Endothelial cell (in vitro differentiated cells): ENCODE measurements at regions not wholly inside any gene's neighbourhood (a gene's known extent, or its start where the extent isn't known, plus 50 kb on each side); places are given as distances from the start of the nearest gene placed in this dataset.

Experiments
- DNase-seq: peaks from one replicate; pipeline ENCODE4 v3.0.0; 2021; ENCODE audit warnings: low spot score
- H3K27ac Mint-ChIP-seq: one replicate; pipeline ENCODE4 v1.8.0; 2021; ENCODE audit warnings: mixed read lengths, inconsistent platforms; ENCODE audit not compliant: unreplicated experiment
- H3K27me3 Mint-ChIP-seq: one replicate; pipeline ENCODE4 v1.8.0; 2021; ENCODE audit warnings: mild to moderate bottlenecking, moderate library complexity, mixed read lengths, inconsistent platforms; ENCODE audit not compliant: unreplicated experiment
- H3K36me3 Mint-ChIP-seq: one replicate; pipeline ENCODE4 v1.8.0; 2021; ENCODE audit warnings: mild to moderate bottlenecking, low read depth, mixed read lengths, inconsistent platforms; ENCODE audit not compliant: unreplicated experiment
- H3K4me1 Mint-ChIP-seq: one replicate; pipeline ENCODE4 v1.8.0; 2021; ENCODE audit warnings: mild to moderate bottlenecking, mixed read lengths, inconsistent platforms; ENCODE audit not compliant: unreplicated experiment
- H3K4me3 Mint-ChIP-seq: one replicate; pipeline ENCODE4 v1.8.0; 2021; ENCODE audit warnings: mild to moderate bottlenecking, mixed read lengths, inconsistent platforms; ENCODE audit not compliant: unreplicated experiment
- H3K9me3 Mint-ChIP-seq: one replicate; pipeline ENCODE4 v1.8.0; 2021; ENCODE audit warnings: mixed read lengths, inconsistent platforms; ENCODE audit not compliant: unreplicated experiment
- TF ChIP-seq, protein P1 (sequence below): fragments of 200-600 bp; sonication (generic); IDR thresholded peaks from one replicate; pipeline ENCODE4 v1.5.0; 2021; ENCODE audit warnings: antibody characterized with exemption; ENCODE audit not compliant: unreplicated experiment

DNA sequence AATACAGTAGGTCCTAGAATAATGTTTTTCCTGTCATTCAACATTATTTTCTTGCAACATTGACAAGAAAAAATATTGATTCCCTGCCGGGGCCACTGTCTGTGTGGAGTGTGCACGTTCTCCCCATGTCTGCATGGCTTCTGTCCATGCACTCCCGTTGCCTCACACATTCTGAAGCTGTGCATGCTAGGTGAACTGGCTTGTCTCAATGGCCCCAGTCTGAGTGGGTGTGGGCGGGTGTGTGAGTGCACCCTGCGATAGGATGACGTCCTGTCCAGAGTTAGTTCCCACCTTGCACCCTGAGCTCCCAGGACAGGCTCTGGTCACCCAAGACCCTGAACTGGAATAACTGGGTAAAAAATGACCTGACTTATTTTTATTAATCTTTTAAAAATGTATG, 186.1 kb downstream of the CAND1 start:
- no peaks in the 10 kb centered on the region for H3K9me3 Mint-ChIP-seq
- peaks cover 5% of the 10 kb centered on the region for H3K4me1 Mint-ChIP-seq
- H3K36me3 Mint-ChIP-seq, result no peaks in the 10 kb centered on the region
- TF ChIP-seq, protein P1, sequence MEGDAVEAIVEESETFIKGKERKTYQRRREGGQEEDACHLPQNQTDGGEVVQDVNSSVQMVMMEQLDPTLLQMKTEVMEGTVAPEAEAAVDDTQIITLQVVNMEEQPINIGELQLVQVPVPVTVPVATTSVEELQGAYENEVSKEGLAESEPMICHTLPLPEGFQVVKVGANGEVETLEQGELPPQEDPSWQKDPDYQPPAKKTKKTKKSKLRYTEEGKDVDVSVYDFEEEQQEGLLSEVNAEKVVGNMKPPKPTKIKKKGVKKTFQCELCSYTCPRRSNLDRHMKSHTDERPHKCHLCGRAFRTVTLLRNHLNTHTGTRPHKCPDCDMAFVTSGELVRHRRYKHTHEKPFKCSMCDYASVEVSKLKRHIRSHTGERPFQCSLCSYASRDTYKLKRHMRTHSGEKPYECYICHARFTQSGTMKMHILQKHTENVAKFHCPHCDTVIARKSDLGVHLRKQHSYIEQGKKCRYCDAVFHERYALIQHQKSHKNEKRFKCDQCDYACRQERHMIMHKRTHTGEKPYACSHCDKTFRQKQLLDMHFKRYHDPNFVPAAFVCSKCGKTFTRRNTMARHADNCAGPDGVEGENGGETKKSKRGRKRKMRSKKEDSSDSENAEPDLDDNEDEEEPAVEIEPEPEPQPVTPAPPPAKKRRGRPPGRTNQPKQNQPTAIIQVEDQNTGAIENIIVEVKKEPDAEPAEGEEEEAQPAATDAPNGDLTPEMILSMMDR, result no peak
- no peak overlapping the region for H3K4me3 Mint-ChIP-seq
- H3K27me3 Mint-ChIP-seq, result no peaks in the 10 kb centered on the region
- no peak for DNase-seq
- H3K27ac Mint-ChIP-seq, result no peak overlapping the region

DNA sequence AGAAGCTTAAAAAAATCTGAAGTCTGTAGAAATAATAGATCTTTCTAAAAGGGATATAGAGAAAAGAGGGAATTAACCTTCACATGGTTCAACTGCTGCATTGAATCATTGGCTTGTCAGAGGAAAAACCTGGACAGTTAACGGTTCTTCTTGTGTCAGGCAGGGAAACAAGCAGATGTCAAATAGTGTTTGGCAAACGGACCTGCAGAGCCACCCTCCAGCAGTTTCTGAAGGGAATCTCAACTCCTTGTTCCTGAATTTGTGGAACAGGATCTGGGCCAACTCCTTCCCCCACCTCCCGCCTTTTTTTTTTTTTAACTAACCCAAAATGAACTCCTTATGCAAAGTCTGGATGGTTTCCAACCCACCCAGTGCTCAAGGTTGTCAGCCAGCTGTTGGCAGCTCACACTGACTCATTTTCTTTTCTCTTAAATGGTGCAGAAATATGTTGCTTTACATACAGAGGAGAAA, 187.3 kb downstream of the CAND1 start:
- Mint-ChIP-seq H3K4me1 (no peaks in the 10 kb centered on the region), H3K27ac (no peak overlapping the region), H3K27me3 (no peaks in the 10 kb centered on the region), H3K4me3 (no peak overlapping the region), H3K36me3 (no peaks in the 10 kb centered on the region), H3K9me3 (no peaks in the 10 kb centered on the region)
- no peak for DNase-seq
- TF ChIP-seq, protein P1, result no peak

GRCh38 chr12:67457136-67457535, 188.0 kb downstream of the CAND1 start:
- no peaks in the 10 kb centered on the region for H3K4me1 Mint-ChIP-seq
- DNase-seq, result no peak
- TF ChIP-seq, protein P1, result no peak
- no peaks in the 10 kb centered on the region for H3K27me3 Mint-ChIP-seq
- no peak overlapping the region for H3K4me3 Mint-ChIP-seq
- H3K36me3 Mint-ChIP-seq, result no peaks in the 10 kb centered on the region
- no peak overlapping the region for H3K27ac Mint-ChIP-seq
- H3K9me3 Mint-ChIP-seq, result no peaks in the 10 kb centered on the region

- H3K4me1 Mint-ChIP-seq, result no peaks in the 10 kb centered on the region
- H3K9me3 Mint-ChIP-seq, result no peaks in the 10 kb centered on the region
- H3K27ac Mint-ChIP-seq, result no peak overlapping the region
- H3K4me3 Mint-ChIP-seq, result no peak overlapping the region
- H3K27me3 Mint-ChIP-seq, result no peaks in the 10 kb centered on the region
- no peak for DNase-seq
- TF ChIP-seq, protein P1, result no peak
- no peaks in the 10 kb centered on the region for H3K36me3 Mint-ChIP-seq
Measured at GRCh38 chr12:67457778-67458665, 188.9 kb downstream of the CAND1 start.

DNA sequence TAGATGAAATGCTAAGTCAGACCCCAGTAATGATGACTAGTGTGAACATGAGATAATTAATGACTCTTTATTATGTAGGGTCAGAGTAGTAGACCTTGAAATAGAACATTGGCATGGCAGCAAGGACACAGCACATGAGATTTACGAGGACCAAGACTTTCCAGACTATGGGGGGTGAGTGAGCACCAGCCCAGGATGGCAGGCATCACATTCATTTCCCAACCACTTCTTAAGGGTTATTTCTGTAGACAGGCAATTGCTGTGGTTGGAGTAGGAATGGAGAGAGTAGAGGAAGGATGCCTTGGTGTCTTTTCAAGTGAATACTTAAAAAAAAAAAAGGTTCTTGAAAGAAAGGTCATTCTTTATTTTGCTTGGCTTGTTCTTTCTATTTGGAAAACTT, 189.4 kb upstream of the DYRK2 start:
- H3K4me1 Mint-ChIP-seq, result no peaks in the 10 kb centered on the region
- H3K27ac Mint-ChIP-seq, result no peak overlapping the region
- no peak for DNase-seq
- H3K9me3 Mint-ChIP-seq, result no peaks in the 10 kb centered on the region
- no peak overlapping the region for H3K4me3 Mint-ChIP-seq
- TF ChIP-seq, protein P1, result no peak
- no peaks in the 10 kb centered on the region for H3K27me3 Mint-ChIP-seq
- no peaks in the 10 kb centered on the region for H3K36me3 Mint-ChIP-seq
